HG03460 (cell line): ENCODE measurements at regions not wholly inside any gene's neighbourhood (a gene's known extent, or its start where the extent isn't known, plus 50 kb on each side); places are given as distances from the start of the nearest gene placed in this dataset.
"Not testable (repeated sequence)": the region's sequence is repeated elsewhere in the genome, so short reads cannot be mapped to it uniquely, and the experiment has no call there.

ENCODE experiments used
- ATAC-seq: cut with Tn5 transposase; IDR thresholded peaks from one replicate; pipeline ENCODE4 v1.9.1; 2021; ENCODE audit not compliant: unreplicated experiment

GRCh38 chr10:29730969-29731368 is 96.2 kb upstream of the SVIL start:
- ATAC-seq = no peak

GRCh38 chr10:29730458-29730857 is 95.7 kb upstream of the SVIL start:
- ATAC-seq = no peak

- no peak for ATAC-seq
These were observed 93.8 kb upstream of the SVIL start for GRCh38 chr10:29728541-29729049.

- ATAC-seq = not testable (repeated sequence)
These were observed 91.2 kb upstream of the SVIL start for GRCh38 chr10:29725927-29726326.

- ATAC-seq = no peak
These were observed 90.5 kb upstream of the SVIL start for GRCh38 chr10:29725133-29725720.

- ATAC-seq = no peak
These were observed 89.0 kb upstream of the SVIL start for GRCh38 chr10:29723726-29724125.

GRCh38 chr10:29722777-29723176 is 88.0 kb upstream of the SVIL start:
- ATAC-seq = no peak

GRCh38 chr10:29720149-29720548 is 85.4 kb upstream of the SVIL start:
- ATAC-seq = no peak

GRCh38 chr10:29719281-29719675 is 84.5 kb upstream of the SVIL start:
- ATAC-seq = no peak

- no peak for ATAC-seq
These were observed 80.5 kb upstream of the SVIL start for GRCh38 chr10:29715296-29715695.

GRCh38 chr10:29714096-29714874 is 79.5 kb upstream of the SVIL start:
- ATAC-seq = no peak

- no peak for ATAC-seq
These were observed 78.7 kb upstream of the SVIL start for GRCh38 chr10:29713450-29713849.

GRCh38 chr10:29712108-29712507 is 77.3 kb upstream of the SVIL start:
- ATAC-seq = no peak

GRCh38 chr10:29710128-29710527 is 75.4 kb upstream of the SVIL start:
- no peak for ATAC-seq

GRCh38 chr10:29709484-29710002 is 74.8 kb upstream of the SVIL start:
- no peak for ATAC-seq

- no peak for ATAC-seq
These were observed 68.5 kb upstream of the SVIL start for GRCh38 chr10:29703271-29703670.

GRCh38 chr10:29702273-29703164 is 67.7 kb upstream of the SVIL start:
- ATAC-seq = no peak

GRCh38 chr10:29701306-29701705 is 66.5 kb upstream of the SVIL start:
- ATAC-seq = no peak

GRCh38 chr10:29699621-29700020 is 64.8 kb upstream of the SVIL start:
- no peak for ATAC-seq

- ATAC-seq = no peak
These were observed 64.2 kb upstream of the SVIL start for GRCh38 chr10:29698773-29699490.

GRCh38 chr10:29696581-29696980 is 61.8 kb upstream of the SVIL start:
- not testable (repeated sequence) for ATAC-seq
